ENCODE measurements at regions not wholly inside any gene's neighbourhood (a gene's known extent, or its start where the extent isn't known, plus 50 kb on each side); places are given as distances from the start of the nearest gene placed in this dataset.
"Not testable (repeated sequence)": the region's sequence is repeated elsewhere in the genome, so short reads cannot be mapped to it uniquely, and the experiment has no call there.

DNA sequence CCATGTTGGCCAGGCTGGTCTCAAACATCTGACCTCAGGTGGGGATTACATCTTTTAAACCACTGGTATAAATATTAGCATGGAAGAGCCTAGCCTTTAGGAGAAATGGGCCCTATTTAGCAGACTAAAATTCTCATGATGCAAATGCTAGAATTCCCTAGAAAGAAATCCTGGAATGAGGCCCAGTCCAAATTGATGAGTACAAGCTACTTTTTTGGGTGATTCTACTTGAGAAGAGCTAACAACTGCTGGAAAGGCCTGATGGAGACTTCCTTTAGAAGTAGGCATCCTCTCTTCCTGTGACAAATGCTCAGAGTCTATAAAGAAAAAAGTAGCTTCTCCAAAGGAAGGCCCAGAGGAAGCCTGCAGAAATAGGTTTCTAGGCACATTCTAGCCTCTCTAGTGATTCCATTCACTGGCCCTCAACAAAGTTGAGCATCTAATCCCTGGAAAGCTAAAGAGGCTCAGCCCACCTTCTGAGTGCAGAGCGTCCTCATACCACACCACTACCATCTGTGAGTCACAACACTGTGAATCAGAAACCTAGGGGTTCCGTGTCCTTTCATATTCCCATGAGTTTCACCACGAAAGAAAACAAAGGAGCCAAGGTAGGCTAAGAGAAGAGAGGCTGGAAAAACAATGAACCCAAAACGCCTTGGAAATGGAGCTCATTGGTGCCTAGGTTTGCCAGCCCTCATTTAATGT is 183.1 kb downstream of the C1D start:
- DNase-seq: no peak

DNA sequence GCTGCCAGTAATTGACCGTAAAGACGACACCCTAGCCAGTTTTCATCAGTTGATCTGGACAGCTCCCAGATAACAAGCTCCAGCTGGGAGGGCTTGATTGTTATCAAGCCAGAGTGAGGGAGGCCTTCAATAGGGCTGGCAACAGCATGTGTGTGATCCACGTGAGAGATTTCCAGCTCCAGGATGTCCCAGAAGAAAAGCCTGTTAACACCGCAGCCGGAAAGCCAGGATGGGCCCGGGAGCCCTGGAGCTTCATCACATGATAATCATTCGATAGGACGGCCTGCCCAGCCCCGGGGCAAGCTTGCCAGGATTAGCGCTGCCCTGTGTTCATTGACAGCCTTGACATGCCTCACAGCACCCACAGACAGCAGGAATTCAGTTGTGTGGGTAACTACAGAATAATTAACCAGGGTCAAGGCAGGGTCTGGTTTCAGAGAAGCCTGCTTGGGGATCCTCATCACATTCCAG is 182.5 kb downstream of the C1D start:
- no peak for DNase-seq

DNA sequence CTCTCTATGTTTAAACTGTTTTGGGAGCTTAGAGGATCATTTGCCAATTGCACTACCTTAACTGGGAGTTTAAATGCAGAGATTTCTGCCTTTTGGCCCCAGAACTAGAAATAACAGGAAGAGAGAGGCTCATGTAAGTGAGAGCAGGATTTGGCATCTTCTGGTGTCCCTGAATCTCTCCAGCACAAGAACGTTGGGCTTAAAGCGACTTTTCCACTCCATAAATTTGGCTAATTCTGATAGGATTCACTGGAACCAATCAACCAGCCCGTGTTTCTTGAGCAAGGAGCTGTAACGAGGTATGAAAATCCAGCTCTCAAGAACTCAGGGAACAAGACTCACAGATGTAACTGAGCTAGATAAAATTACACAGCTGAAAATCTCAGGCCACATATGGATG is 181.0 kb downstream of the C1D start:
- DNase-seq: no peak

DNA sequence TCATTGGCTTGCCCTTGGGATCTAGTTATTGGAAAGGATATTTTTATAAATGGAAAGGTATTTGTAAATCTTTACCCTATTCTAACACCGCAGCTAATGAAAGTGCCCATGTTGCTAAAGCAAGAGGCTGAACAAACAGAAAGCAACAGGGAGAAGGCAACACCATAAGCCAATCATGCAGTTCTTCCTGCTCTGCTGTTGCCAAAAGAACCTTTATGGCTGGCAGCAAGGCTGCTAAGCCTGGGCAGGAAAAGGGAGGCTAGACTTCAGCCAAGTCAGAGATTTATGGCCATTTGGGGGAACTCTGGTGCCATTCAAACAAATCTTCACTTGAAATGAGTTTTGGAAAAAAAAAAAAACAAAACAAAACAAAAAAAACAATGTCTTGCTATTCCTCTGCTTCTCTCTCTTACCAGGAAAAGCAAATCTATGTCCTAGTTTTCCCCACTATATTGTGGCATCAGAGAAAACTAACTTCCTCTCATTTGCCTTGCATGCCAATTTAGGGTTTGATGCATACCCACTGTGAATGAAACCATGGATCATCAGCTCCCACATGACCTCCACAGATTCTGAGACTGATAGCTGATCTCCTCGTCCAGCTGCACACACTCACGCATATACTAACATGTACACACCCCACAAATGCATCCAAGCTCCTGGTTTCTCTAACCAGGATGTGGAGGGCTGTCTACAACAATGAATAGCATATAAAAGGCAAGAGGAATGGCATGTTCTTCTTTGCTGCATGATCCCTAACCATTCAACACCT is 179.3 kb downstream of the C1D start:
- no peak for DNase-seq

DNA sequence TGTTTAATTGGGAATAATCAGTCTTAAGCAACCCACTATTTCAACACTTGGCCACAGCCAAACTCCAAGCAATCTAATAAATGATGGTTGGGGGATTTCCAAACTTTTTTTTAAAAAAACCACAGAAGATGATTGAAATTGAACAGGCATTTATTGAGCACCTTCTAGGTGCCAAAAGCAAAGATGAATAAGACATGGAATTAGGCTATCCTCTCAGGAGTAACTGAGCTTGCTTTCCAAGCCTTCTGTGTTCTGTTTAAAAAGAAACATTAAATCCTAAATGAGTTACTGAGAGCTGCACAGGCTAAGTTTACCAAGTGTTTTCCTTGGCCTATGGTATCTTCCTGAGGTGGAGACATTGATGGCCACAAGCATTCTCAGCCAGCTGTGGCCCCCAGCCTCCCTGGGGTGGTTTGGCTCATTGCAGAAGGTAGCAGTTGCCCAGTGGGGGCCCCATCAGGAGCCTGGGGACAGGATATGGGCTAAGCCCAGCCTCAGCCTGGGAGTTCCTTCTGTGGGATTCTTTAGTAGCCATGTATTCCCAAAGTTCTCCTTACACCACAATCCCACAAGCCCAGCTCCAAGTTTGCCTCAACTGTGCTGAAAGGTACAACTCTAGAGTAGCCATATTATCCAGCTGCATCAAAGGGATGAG is 174.3 kb downstream of the C1D start:
- DNase-seq: no peak

DNA sequence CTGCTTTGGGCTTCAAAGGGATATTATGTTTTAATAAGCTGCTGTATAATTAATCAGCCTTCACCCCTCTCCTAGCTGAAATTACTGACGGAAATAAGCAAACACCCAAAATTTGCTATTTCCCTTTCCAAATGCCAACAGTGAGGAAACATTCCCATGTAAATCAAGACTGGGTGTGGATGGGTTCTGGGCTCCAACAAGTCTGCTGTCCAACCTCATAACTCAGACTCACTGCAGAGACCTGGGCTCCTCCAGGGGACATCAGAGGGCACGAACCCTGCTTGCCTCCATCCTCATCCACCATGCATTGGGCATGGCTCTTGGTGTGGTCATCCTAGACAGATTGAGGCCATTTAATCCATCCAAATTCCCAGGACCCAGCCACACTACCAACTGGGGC is 173.7 kb downstream of the C1D start:
- DNase-seq: no peak

DNA sequence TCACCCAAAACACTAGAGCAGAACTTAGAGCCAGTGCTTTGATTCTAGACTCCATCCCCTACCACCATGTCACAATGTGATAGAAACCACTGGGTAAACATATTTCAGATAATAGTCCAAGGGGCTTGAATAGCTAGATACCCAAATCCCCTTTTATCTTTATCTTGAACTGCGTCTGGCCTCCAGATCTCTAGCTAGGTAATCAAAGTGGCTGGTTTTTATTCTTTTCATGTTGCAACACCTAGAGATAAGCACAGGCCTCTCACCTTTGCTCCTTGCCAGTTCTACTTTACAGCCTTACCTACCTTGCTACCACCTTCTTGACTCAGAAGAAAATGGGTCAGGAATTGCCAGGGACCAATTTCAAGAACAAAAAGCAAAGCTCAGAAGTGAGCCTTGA is 171.2 kb downstream of the C1D start:
- no peak for DNase-seq

DNA sequence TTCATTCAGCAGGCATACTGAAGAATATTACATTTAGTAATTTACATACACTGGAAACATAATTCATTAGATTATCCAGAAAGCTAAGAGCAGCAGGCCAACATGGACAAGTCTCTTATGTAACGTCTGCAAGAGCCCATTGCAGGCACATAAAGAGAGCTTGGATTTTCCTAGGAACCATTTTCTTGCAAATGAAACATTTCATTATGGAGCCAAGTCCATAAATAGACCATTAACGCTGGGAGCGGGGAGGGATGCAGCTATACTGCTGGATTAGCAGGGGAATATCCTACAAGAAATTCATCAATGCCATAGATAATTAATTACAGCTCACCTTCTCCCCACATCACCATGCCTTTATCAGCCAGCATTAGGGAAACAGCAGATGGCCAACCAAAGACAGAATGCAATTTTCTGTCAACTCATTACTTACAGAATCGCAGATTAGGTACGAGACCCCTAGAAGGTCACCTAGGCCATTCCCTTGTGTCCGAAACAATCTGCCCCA is 170.4 kb downstream of the C1D start:
- no peak for DNase-seq

DNA sequence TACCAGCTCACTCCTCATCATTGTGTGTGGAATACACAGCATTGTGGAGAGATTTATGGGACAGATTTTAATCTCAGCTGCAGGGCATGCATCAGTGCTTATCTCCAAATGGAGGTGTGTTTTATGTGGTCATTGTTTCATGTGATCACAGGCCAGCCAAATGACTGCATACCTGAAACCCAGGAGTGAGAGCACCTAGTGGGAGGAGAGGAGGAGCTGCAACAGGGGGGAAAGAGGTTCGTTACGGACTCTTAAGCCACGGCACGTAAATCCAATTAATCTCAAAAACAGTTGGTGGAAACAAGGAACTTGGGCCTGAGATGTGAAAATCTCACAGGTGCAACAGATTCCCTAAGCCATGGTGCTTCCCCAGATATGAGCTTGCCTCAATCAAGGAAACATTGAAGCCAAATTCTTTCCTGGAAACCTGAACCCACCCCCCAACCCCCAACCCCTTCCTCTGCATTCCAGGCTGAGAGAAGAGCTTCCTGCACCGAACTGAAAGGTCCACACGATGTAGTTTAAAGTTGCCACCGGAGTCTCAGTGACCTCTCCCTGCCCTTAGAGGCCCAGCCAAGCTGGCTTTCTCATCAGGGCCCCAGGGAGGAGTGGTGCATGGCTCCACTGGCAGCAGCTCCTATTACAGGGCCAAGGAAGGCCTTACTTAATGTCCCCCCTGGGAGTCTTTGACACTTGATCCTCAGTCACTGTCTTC is 167.4 kb downstream of the C1D start:
- no peak for DNase-seq

DNA sequence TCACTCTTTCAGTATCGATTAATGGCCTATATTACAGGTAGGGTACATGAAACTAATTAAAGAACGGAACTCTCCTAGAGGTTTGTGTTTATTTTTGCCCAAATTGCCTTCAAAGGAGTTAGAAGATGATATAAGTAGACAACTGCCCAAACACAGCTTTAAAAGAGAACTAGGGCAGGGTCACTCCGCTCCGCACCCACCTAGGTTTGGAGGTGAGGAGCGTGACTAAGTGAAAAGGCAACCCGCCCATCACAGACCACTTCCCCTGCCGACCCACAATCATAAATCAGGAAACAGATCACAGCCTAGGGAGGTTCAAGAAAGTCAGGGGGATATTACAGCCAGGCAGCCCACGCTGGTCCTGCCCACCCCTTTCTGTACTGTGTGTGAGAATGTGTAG is 166.7 kb downstream of the C1D start:
- no peak for DNase-seq

DNA sequence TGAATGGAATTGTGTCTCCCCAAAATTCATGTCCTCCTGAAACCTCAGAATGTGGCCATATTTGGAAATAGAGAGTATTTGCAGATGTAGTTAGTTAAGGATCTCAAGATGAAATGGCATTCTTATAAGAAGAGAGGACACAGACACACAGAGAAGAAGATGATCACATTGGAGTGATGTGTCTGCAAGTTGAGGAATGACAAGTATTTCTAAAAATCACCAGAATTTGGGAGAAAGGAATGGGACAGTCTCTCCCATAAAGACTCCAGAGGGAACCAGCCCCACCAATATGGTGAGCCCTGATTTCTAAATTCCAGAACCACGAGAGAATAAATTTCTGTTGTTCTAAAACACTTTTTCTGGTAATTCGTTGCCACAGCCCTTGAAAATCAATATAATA is 166.3 kb downstream of the C1D start:
- no peak for DNase-seq

DNA sequence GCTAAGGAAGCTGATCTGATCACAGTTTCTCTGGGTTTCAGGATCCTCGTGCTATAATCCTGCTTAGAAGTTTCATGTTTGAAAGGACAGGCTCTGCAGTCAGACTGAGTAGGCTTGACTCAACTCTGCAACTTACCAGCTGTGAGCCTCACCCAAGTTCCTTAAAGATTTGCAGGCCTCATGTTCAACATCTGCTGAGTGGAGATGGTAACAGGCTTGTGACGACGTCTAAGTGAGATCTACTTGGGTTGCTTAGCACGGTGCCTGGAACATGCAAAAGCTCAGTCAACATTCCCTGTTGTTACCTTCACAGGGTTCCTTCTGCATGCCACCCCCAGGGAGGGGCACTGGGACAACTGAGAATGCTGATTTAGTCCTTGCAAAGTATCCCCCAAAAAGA is 164.2 kb downstream of the C1D start:
- no peak for DNase-seq

DNA sequence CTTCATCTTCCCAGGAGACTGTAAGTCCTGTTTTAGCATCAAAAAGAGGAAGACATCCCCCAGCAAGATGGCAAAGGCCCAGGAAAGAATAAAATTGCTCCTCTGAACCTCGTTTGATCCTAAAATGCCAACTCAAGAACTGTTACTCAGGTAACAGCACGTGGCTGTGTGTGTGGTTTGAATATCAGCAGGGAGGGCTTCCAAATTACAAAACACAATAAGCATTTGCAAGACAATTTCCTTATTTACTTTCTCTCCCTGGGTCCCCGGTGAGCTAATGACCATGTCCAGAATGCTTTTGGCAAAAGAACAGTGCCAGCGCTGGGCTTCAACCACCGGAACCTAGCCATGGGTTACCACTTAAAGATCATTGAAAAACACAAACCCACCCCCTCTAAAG is 163.6 kb downstream of the C1D start:
- no peak for DNase-seq

DNA sequence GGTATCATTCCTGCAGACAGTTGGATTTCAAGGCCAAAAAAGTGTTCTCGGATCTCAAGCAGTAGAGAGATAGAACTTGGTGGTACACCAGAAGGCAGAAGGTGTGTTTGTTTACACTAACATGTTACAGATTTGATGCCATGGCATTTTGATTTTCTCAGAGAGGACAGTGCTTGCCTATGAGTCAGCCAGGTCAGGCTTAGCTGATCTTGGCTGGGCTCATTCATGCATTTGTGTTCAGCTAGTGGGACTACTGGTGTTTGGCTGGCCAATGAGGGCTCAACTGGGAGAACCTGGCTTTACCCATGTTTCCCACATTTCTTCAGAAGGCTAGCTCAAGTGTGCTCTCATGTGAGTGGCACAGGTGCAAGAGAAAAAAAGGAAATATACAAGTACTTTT is 162.0 kb downstream of the C1D start:
- DNase-seq: no peak

DNA sequence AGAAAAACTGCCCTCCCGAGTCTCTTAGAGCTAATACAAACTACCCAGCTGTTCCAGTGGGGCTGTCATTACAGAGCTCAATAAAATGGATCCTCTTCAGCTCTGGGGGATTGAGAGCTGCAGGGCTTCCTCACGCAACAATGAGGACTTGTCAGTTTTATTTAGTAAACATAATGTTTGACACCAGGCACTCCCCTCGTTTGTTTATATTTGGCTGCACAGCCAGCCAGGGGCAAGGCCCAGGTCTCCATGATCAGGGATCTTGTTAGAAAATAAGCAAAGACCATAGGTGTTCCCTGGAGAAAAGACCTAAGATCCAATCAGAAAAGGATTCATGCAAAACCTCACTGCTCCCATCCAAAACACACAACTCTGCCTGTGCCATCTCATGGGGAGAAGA is 158.2 kb downstream of the C1D start:
- no peak for DNase-seq

DNA sequence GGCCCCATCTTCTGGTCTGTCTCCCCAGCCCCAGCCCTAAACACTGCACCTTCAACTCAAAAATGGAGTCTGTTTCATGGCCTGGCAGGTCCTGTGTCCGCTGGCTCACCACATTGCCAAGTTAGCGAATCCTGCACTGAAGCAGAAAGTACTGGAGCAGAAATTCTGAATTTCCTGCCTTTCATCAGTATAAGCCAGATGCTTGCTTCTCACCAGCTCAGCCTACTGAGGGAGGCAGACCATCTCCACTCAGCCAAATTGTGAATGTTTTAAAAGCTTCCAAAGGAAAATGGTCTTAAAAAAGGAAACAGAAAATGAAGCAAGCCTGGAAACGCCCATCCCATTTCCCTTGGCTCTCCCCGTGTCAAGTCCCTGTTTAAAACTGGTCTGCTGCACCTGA is 157.8 kb downstream of the C1D start:
- DNase-seq: no peak

DNA sequence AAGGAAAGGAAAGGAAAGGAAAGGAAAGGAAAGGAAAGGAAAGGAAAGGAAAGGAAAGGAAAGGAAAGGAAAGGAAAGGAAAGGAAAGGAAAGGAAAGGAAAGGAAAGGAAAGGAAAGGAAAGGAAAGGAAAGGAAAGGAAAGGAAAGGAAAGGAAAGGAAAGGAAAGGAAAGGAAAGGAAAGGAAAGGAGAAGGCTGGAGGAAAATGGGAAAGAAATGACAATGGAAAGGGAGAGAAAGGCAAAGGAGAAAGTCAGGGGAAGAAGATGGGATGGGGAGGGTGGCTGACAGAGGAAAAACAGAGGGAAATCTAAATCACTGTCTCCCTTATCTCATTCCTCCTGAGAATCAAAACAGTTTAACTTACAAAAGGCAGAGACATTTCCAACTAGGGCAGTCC is 156.3 kb downstream of the C1D start:
- not testable (repeated sequence) for DNase-seq

DNA sequence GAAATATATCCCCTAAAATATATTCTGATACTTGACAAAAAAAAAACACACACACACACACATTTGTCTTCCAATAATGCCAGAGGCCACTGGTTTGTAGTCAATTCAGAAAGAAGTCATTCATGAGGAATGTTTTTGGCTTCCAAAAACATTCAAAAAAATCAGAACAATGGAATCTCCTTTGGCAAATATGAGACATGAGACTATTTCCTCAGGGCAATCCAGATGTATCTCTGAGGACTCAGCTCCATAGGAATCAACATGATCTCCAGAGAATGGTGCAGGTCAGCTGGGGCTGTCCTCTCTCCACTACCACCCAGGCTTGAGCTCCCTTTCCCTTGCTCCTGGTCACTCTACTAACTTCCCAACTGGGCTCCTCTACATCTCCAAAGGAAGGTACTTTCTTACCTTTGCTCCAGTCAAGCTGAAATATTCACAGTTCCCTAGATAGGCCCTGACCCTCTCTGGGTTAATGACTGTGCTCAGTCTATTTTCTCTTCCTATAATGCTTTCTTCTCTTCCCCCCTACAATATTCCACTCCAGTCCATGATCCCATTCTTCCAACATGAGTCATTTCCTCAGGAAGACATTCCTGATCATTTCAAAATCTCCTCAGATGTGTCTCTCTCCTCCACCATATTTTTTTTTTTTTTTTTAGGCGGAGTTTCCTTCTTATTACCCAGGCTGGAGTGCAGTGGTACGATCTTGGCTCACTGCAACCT is 145.3 kb downstream of the C1D start:
- no peak for DNase-seq

DNA sequence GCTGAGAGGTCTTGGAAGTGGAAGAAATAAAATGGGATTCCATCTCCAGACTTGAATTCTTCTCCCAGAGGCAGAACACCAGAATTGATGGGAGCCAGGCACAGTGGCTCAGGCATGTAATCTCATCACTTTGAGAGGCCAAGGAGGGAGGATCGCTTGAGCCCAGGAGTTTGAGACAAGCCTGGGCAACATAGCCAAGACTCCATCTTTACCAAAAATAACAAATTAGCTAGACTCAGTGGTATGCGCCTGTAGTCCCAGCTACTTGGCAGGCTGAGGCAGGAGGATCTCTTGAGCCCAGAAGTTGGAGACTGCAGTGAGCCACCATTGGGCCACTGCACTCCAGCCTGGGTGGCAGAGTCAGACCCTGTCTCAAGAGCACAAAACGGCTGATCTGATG is 144.3 kb downstream of the C1D start:
- DNase-seq: no peak

DNA sequence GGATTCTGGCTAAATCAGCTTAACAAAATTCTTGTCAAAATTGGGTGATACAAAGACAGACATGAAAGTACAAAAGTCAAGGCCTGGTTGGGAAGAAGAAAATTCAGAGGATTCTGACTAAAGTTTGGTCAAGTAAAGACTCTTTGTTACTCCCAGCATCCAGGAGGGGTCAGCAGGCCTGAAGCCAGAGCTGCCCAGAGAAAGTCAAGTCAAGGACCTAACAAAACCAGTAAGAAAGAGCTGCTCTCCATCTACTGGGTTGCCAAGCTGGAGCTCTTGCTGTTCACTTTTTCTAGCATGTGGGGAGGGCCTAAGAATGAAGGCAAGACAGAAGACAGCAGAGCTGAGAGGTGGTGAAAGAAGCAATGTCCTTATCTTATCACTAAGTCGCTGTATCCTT is 143.3 kb downstream of the C1D start:
- no peak for DNase-seq

DNA sequence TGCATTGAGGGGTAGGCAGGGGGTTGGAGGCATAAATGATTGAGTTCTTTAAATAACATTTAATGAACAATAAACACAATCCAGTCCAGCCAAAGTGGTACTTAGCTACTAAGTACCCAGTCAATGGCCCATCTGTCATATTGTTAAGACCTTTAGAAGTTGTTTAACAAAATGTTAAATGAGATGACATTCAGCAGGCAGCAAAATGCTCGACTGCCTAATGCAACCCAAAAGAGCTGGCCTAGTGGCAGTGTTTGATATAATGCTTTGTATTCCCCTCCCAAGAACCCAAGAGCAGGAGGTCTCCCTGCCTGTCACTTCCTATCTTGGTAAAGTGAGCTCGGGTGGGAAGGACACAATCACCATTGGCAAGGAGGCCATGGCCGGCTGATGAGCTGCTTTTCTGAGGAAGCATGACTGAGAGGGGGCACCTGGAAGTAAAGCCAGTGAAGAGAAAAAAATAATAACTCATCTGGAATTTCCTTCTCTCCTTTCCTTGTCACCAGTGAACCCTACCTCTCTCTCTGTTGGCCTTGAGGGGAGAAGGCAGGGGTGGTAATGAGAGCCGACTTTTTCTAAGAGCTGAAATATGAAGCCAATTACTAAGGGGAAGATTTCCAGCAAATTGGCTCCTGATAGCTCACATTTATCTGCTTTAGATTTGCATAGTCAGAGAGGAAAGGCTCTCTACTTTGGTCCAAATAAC is 140.6 kb downstream of the C1D start:
- no peak for DNase-seq

DNA sequence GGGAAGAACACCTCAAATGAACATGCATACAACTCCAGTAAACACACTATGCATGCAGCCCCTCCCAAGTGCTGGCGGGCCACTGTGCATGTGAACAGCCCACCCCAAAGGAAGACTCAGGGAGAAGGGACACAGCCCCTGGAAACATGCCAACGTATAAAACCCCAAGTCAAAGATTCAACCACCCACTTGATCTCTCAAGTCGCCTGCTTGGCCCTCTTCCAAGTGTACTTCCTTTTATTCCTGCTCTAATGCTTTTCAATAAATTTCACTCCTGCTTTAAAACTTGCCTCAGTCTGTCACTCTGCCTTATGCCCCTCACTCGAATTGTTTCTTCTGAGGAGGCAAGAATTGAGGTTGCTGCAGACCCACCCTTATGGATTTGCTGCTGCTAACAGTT is 139.1 kb downstream of the C1D start:
- DNase-seq: no peak

Measured in activated CD4-positive, alpha-beta T cell treated with anti-CD3 and anti-CD28 coated beads, Interleukin-2, amount 50 U/mL, for 1 hour (primary cell).